SK-N-SH (cell line): ENCODE measurements at regions not wholly inside any gene's neighbourhood (a gene's known extent, or its start where the extent isn't known, plus 50 kb on each side); places are given as distances from the start of the nearest gene placed in this dataset.

Source experiments
- ELF1 ChIP-seq: IDR thresholded peaks from 2 replicates; pipeline ENCODE4 v1.4.0; 2012
- EP300 ChIP-seq, 2 experiments: IDR thresholded peaks; 2 replicates each; pipeline versions ENCODE4 v1.4.0 to v1.6.1; 2012; ENCODE audit warnings: borderline replicate concordance in 1 of 2, low read depth in 1 of 2, low read length in 1 of 2
- FOXJ3 ChIP-seq: sonication (generic); formaldehyde crosslinking; IDR thresholded peaks from 2 replicates; pipeline ENCODE4 v1.5.1; 2020; ENCODE audit warnings: mild to moderate bottlenecking, missing genetic modification reagents
- JUND ChIP-seq: IDR thresholded peaks from 2 replicates; pipeline ENCODE4 v1.4.0; 2012
- MEF2A ChIP-seq: IDR thresholded peaks from 2 replicates; pipeline ENCODE4 v1.4.0; 2012; ENCODE audit warnings: low read depth, borderline replicate concordance
- MXI1 ChIP-seq: IDR thresholded peaks from 2 replicates; pipeline ENCODE4 v1.6.1; 2012; ENCODE audit warnings: mild to moderate bottlenecking, low read depth, low read length, improper control_type of control experiment
- TF ChIP-seq, protein P1 (sequence below): fragments of 200-600 bp; sonication (generic); IDR thresholded peaks from 2 replicates; pipeline ENCODE4 v1.6.1; 2017; ENCODE audit warnings: antibody characterized with exemption, mild to moderate bottlenecking, moderate library complexity
- TF ChIP-seq, protein P2 (sequence below): fragments of 150-350 bp; IDR thresholded peaks from 2 replicates; pipeline ENCODE4 v1.6.1; 2017; ENCODE audit warnings: antibody characterized with exemption, low read length, low read depth, borderline replicate concordance
- TF ChIP-seq, protein P3 (sequence below): IDR thresholded peaks from 2 replicates; pipeline ENCODE4 v1.4.0; 2012; ENCODE audit warnings: low read depth

DNA sequence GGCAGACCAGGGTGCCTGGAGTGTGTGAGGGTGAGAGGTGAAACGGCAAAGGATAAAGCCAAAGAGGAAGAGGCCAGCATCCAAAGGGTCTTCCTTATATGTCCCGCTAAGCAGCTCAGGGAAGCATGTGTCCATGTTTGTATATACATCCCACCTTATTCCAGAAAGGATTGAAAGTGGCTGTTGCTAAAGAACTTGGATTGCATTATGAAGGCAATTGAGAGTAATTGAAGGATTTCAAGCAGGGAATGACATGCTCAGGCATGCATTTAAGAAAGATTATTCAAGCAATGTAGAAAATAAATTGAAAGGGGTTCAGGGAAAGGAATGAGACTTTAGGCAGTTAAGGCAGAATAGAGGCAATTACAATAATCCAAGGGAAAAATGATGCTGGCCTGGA lies 237.6 kb upstream of the SOX9 start:
- TF ChIP-seq, protein P1, sequence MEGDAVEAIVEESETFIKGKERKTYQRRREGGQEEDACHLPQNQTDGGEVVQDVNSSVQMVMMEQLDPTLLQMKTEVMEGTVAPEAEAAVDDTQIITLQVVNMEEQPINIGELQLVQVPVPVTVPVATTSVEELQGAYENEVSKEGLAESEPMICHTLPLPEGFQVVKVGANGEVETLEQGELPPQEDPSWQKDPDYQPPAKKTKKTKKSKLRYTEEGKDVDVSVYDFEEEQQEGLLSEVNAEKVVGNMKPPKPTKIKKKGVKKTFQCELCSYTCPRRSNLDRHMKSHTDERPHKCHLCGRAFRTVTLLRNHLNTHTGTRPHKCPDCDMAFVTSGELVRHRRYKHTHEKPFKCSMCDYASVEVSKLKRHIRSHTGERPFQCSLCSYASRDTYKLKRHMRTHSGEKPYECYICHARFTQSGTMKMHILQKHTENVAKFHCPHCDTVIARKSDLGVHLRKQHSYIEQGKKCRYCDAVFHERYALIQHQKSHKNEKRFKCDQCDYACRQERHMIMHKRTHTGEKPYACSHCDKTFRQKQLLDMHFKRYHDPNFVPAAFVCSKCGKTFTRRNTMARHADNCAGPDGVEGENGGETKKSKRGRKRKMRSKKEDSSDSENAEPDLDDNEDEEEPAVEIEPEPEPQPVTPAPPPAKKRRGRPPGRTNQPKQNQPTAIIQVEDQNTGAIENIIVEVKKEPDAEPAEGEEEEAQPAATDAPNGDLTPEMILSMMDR: no peak
- TF ChIP-seq FOXJ3 (CRISPR knock-in tag) (no peak), EP300 (IDR thresholded peaks at IDR 0.05; ENCODE audit: borderline replicate concordance in 1 of 2, low read depth in 1 of 2, low read length in 1 of 2) (no peak), ELF1 (no peak), JUND (no peak), MEF2A (no peak), MXI1 (no peak)
- TF ChIP-seq, protein P2, sequence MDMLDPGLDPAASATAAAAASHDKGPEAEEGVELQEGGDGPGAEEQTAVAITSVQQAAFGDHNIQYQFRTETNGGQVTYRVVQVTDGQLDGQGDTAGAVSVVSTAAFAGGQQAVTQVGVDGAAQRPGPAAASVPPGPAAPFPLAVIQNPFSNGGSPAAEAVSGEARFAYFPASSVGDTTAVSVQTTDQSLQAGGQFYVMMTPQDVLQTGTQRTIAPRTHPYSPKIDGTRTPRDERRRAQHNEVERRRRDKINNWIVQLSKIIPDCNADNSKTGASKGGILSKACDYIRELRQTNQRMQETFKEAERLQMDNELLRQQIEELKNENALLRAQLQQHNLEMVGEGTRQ: no peak
- TF ChIP-seq, protein P3, sequence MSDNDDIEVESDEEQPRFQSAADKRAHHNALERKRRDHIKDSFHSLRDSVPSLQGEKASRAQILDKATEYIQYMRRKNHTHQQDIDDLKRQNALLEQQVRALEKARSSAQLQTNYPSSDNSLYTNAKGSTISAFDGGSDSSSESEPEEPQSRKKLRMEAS: no peak
